OCI-LY7 (cell line): ENCODE measurements at regions not wholly inside any gene's neighbourhood (a gene's known extent, or its start where the extent isn't known, plus 50 kb on each side); places are given as distances from the start of the nearest gene placed in this dataset.

ENCODE experiments used
- BruUV-seq: library from RNA; stranded (reverse); fragments of 400-500 nt; replicated peaks from 2 replicates; lab custom pipeline; 2021; lab: Mats Ljungman, UMichigan
- CTCF ChIA-PET: fragments of 300-600 bp; sonication (Branson Sonifier 250); formaldehyde crosslinking; loops from one replicate; lab custom pipeline; 2022; ENCODE audit warnings: antibody characterized with exemption; ENCODE audit not compliant: unreplicated experiment; lab: Charles Lee
- POLR2A ChIA-PET: fragments of 300-600 bp; sonication (Branson Sonifier 250); formaldehyde crosslinking; loops from one replicate; lab custom pipeline; 2022; ENCODE audit warnings: antibody characterized with exemption; lab: Charles Lee
- DNase-seq: peaks from one replicate; pipeline ENCODE4 v3.0.0-alpha.2; 2015; ENCODE audit warnings: low spot score
- H2AFZ ChIP-seq: fragments of 200-600 bp; sonication (generic), shearing (Covaris generic); 2 replicates; pipeline ENCODE4 v1.6.1; 2014; ENCODE audit warnings: mild to moderate bottlenecking, antibody characterized with exemption, low read length, moderate library complexity
- H3K27ac ChIP-seq: fragments of 200-600 bp; sonication (generic); 2 replicates; pipeline ENCODE4 v1.5.1; 2014; ENCODE audit warnings: mixed run types, low read depth, mild to moderate bottlenecking, moderate library complexity, low read length, inconsistent platforms; ENCODE audit not compliant: poor library complexity, severe bottlenecking
- H3K36me3 ChIP-seq: fragments of 200-600 bp; sonication (generic); 2 replicates; pipeline ENCODE4 v1.6.1; 2014; ENCODE audit warnings: mild to moderate bottlenecking, antibody characterized with exemption, low read length, moderate library complexity, mixed read lengths; ENCODE audit not compliant: insufficient read depth
- H3K4me1 ChIP-seq: fragments of 200-600 bp; sonication (generic); 2 replicates; pipeline ENCODE4 v1.5.1; 2014; ENCODE audit warnings: mild to moderate bottlenecking, low read length; ENCODE audit not compliant: insufficient read depth, poor library complexity, severe bottlenecking
- H3K4me2 ChIP-seq: fragments of 200-600 bp; sonication (generic); 2 replicates; pipeline ENCODE4 v1.6.1; 2014; ENCODE audit warnings: mild to moderate bottlenecking, low read length
- H3K4me3 ChIP-seq: fragments of 200-600 bp; sonication (generic); 2 replicates; pipeline ENCODE4 v1.5.1; 2014; ENCODE audit warnings: mild to moderate bottlenecking, low read depth, low read length; ENCODE audit not compliant: poor library complexity, severe bottlenecking
- H3K79me2 ChIP-seq: fragments of 200-600 bp; sonication (generic); 2 replicates; pipeline ENCODE4 v1.6.1; 2016; ENCODE audit warnings: low read depth, mild to moderate bottlenecking, low read length, moderate library complexity, mixed read lengths; ENCODE audit not compliant: insufficient read depth
- H3K9me2 ChIP-seq: fragments of 200-600 bp; sonication (generic); 2 replicates; pipeline ENCODE4 v1.6.1; 2016; ENCODE audit warnings: mild to moderate bottlenecking, low read length, mixed read lengths; ENCODE audit not compliant: insufficient read depth
- H3K9me3 ChIP-seq: fragments of 200-600 bp; sonication (generic); 2 replicates; pipeline ENCODE4 v1.6.1; 2014; ENCODE audit warnings: mild to moderate bottlenecking, mixed run types, low read length, mixed read lengths
- H4K20me1 ChIP-seq: fragments of 200-600 bp; sonication (generic); 2 replicates; pipeline ENCODE4 v1.6.1; 2014; ENCODE audit warnings: mild to moderate bottlenecking, antibody characterized with exemption, low read length, moderate library complexity, mixed read lengths; ENCODE audit not compliant: insufficient read depth
- CTCF ChIP-seq: fragments of 200-600 bp; sonication (generic); conservative IDR thresholded peaks from 2 replicates; pipeline ENCODE4 v1.5.1; 2014; ENCODE audit warnings: mild to moderate bottlenecking, antibody characterized with exemption, low read length, moderate library complexity, mixed read lengths
- EZH2phosphoT487 ChIP-seq: fragments of 200-600 bp; sonication (generic); IDR thresholded peaks from 2 replicates; pipeline ENCODE4 v1.6.1; 2018; ENCODE audit warnings: low read depth, borderline replicate concordance, mild to moderate bottlenecking, mixed run types, antibody characterized with exemption, low read length, moderate library complexity, mixed read lengths
- intact Hi-C: fragments of 100-400 bp; cut with micrococcal nuclease; formaldehyde crosslinking; loops from one replicate; pipeline ENCODE4 v1.10.0; 2022; ENCODE audit not compliant: unreplicated experiment

DNA sequence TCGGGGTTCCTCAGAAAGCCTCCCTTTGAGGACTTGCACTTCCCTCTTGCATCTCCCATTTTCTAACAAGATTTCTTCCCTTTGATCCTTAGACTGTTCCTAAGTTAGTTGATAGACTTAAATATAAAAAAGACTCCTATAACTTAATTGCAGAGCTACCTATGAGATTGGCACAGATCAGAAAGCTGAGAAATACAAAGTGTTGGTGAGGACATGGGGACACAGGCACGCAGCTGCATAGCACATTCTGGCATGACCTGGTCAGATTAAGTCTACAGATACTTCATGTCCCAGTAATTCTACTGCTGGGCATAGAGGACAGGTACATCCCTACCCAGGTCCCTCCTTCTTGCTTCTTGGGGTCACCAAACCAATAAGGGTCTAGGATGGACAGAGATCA lies 141.7 kb upstream of the LHX5 start:
- Histone ChIP-seq H3K4me3 (no peak overlapping the region), H3K4me1 (no peaks in the 10 kb centered on the region), H2AFZ (no peak overlapping the region), H4K20me1 (no peaks in the 10 kb centered on the region), H3K27ac (no peak overlapping the region), H3K4me2 (no peak overlapping the region), H3K79me2 (no peaks in the 10 kb centered on the region), H3K9me2 (no peaks in the 10 kb centered on the region), H3K36me3 (no peaks in the 10 kb centered on the region), H3K9me3 (no peaks in the 10 kb centered on the region)
- DNase-seq = no peak
- ChIA-PET CTCF (no interaction called here), POLR2A (no interaction called here)
- BruUV-seq = no TSS peak
- intact Hi-C loops = no loop called here
- TF ChIP-seq EZH2phosphoT487 (no peak), CTCF (no peak)

DNA sequence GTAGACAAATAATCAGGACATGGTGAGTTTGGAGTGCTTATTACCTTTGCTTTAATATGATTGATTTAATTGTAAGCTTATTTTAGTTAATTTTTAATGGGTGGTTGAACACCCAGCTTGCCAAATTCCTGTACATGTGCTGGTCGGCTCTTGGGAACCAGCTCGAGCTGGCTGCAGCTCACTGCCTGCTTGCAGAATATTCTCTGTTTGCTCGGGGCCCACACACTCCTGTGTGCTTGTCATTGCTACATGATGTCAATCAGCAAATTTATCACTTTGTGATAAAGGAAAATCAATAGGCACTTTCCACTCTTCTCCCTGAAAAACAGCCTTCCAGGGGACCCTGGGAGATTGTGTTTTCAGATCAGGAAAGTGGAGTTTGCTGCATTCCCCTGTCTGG lies 141.1 kb upstream of the LHX5 start:
- POLR2A ChIA-PET = no interaction called here
- no peak overlapping the region for H3K27ac ChIP-seq
- no peaks in the 10 kb centered on the region for H3K9me2 ChIP-seq
- no peak overlapping the region for H3K4me3 ChIP-seq
- no peaks in the 10 kb centered on the region for H3K36me3 ChIP-seq
- H4K20me1 ChIP-seq = no peaks in the 10 kb centered on the region
- DNase-seq = no peak
- H2AFZ ChIP-seq = no peak overlapping the region
- no peaks in the 10 kb centered on the region for H3K79me2 ChIP-seq
- no peaks in the 10 kb centered on the region for H3K4me1 ChIP-seq
- CTCF ChIA-PET = no interaction called here
- H3K9me3 ChIP-seq = no peaks in the 10 kb centered on the region
- no peak overlapping the region for H3K4me2 ChIP-seq
- intact Hi-C loops = no loop called here
- TF ChIP-seq CTCF (no peak), EZH2phosphoT487 (no peak)
- no TSS peak for BruUV-seq

DNA sequence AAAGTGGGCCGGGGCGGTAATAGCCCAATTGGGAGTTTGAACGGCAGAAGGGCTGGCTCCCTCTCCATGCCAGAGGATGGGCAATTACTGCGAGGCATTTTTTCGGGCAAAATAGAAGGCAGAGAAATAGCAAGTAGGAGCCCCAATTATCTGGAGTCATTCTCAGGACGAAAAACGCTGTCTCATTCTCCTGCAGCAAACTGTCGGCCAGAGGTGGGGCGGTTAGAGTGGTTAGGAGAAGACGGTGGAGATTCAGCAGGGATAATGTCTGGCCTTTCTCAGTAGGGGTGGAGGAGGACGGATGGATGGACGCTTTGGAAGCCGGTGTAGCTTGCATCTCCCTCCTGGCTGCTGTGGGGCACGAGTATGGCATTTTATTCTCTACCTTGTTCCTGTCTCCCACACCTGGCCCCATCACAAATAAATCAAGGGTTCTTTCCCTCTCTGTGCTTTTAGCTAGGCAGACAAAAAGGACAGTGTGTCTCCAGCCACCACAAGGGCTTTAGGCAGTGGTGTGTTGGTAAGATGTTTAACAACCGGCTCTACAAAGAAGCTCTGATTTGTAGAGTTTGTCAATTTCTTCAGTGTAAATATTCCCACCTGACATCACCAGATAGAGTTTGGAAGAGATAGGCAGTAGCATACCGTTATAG lies 140.5 kb upstream of the LHX5 start:
- Histone ChIP-seq H4K20me1 (no peaks in the 10 kb centered on the region), H3K4me3 (no peak overlapping the region), H3K4me2 (no peak overlapping the region), H3K9me3 (no peaks in the 10 kb centered on the region), H2AFZ (no peak overlapping the region), H3K36me3 (no peaks in the 10 kb centered on the region), H3K4me1 (no peaks in the 10 kb centered on the region), H3K79me2 (no peaks in the 10 kb centered on the region), H3K27ac (no peak overlapping the region), H3K9me2 (no peaks in the 10 kb centered on the region)
- CTCF ChIA-PET = no interaction called here
- intact Hi-C loops = no loop called here
- no TSS peak for BruUV-seq
- POLR2A ChIA-PET = no interaction called here
- no peak for TF ChIP-seq CTCF
- TF ChIP-seq EZH2phosphoT487 = no peak
- DNase-seq = no peak
